ENCODE measurements at regions not wholly inside any gene's neighbourhood (a gene's known extent, or its start where the extent isn't known, plus 50 kb on each side); places are given as distances from the start of the nearest gene placed in this dataset.

GRCh38 chr3:74023395-74023794 lies 398.7 kb upstream of the PDZRN3 start:
- Mint-ChIP-seq H3K9me3 (ENCODE audit: unreplicated experiment) (no peaks in the 10 kb centered on the region), H3K4me1 (ENCODE audit: low read depth, unreplicated experiment) (no peaks in the 10 kb centered on the region), H3K4me3 (ENCODE audit: unreplicated experiment) (no peak overlapping the region), H3K27ac (ENCODE audit: unreplicated experiment) (no peak overlapping the region), H3K36me3 (ENCODE audit: insufficient read depth, unreplicated experiment) (no peaks in the 10 kb centered on the region), H3K27me3 (ENCODE audit: insufficient read depth, unreplicated experiment) (peaks cover 7% of the 10 kb centered on the region)
- Histone ChIP-seq H3K4me3 (ENCODE audit: low read depth, low read length) (no peak overlapping the region), H3K4me1 (no peaks in the 10 kb centered on the region), H3K36me3 (ENCODE audit: control insufficient read depth, insufficient read depth, low read length) (no peaks in the 10 kb centered on the region), H3K9me3 (no peaks in the 10 kb centered on the region), H3K27me3 (replicated peaks; ENCODE audit: control insufficient read depth, insufficient read depth, low read length) (no peaks in the 10 kb centered on the region)
- no TSS peak for BruUV-seq (replicated peaks)
- ChIA-PET CTCF (no interaction called here), POLR2A (no interaction called here)
- DNase-seq = no peak
- TF ChIP-seq, protein P1, sequence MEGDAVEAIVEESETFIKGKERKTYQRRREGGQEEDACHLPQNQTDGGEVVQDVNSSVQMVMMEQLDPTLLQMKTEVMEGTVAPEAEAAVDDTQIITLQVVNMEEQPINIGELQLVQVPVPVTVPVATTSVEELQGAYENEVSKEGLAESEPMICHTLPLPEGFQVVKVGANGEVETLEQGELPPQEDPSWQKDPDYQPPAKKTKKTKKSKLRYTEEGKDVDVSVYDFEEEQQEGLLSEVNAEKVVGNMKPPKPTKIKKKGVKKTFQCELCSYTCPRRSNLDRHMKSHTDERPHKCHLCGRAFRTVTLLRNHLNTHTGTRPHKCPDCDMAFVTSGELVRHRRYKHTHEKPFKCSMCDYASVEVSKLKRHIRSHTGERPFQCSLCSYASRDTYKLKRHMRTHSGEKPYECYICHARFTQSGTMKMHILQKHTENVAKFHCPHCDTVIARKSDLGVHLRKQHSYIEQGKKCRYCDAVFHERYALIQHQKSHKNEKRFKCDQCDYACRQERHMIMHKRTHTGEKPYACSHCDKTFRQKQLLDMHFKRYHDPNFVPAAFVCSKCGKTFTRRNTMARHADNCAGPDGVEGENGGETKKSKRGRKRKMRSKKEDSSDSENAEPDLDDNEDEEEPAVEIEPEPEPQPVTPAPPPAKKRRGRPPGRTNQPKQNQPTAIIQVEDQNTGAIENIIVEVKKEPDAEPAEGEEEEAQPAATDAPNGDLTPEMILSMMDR (IDR thresholded peaks at IDR 0.05; ENCODE audit: insufficient read depth in 1 of 2, low read depth in 1 of 2, low read length in 1 of 2, severe bottlenecking in 1 of 2, unreplicated experiment in 1 of 2) = no peak
- intact Hi-C loops (cut with micrococcal nuclease; ENCODE audit: unreplicated experiment) = no loop called here

DNA sequence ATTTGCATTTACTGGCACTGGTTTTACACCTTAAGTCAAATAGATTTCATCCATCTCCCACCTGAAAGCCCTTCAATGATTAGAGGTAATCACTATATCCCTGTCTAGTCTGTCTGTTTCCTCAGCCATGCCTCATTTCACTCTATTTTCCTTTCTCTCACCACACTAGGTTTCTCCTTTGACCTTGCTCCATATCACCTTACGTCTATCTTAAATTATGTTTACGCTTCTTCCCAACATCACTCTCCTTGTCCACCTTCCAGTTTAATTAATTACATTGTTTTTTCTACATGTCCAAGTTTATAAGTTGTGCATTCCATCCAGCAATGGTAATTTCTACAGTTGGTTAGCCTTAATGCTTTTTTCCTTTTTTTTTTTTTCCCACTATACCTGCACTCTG lies 396.7 kb upstream of the PDZRN3 start:
- CTCF ChIA-PET = no interaction called here
- intact Hi-C loops (cut with micrococcal nuclease; ENCODE audit: unreplicated experiment) = no loop called here
- no peak overlapping the region for H3K4me3 ChIP-seq (ENCODE audit: low read depth, low read length)
- H3K27me3 ChIP-seq (replicated peaks; ENCODE audit: control insufficient read depth, insufficient read depth, low read length) = no peaks in the 10 kb centered on the region
- TF ChIP-seq, protein P1 (IDR thresholded peaks at IDR 0.05; ENCODE audit: insufficient read depth in 1 of 2, low read depth in 1 of 2, low read length in 1 of 2, severe bottlenecking in 1 of 2, unreplicated experiment in 1 of 2) = no peak
- H3K9me3 ChIP-seq = no peaks in the 10 kb centered on the region
- H3K27me3 Mint-ChIP-seq (ENCODE audit: insufficient read depth, unreplicated experiment) = peaks cover 7% of the 10 kb centered on the region
- no peak overlapping the region for H3K4me3 Mint-ChIP-seq (ENCODE audit: unreplicated experiment)
- no peak overlapping the region for H3K27ac Mint-ChIP-seq (ENCODE audit: unreplicated experiment)
- DNase-seq = no peak
- BruUV-seq (replicated peaks) = no TSS peak
- no peaks in the 10 kb centered on the region for H3K36me3 ChIP-seq (ENCODE audit: control insufficient read depth, insufficient read depth, low read length)
- no peaks in the 10 kb centered on the region for H3K4me1 ChIP-seq
- POLR2A ChIA-PET = no interaction called here
- no peaks in the 10 kb centered on the region for H3K4me1 Mint-ChIP-seq (ENCODE audit: low read depth, unreplicated experiment)
- no peaks in the 10 kb centered on the region for H3K36me3 Mint-ChIP-seq (ENCODE audit: insufficient read depth, unreplicated experiment)
- H3K9me3 Mint-ChIP-seq (ENCODE audit: unreplicated experiment) = no peaks in the 10 kb centered on the region

DNA sequence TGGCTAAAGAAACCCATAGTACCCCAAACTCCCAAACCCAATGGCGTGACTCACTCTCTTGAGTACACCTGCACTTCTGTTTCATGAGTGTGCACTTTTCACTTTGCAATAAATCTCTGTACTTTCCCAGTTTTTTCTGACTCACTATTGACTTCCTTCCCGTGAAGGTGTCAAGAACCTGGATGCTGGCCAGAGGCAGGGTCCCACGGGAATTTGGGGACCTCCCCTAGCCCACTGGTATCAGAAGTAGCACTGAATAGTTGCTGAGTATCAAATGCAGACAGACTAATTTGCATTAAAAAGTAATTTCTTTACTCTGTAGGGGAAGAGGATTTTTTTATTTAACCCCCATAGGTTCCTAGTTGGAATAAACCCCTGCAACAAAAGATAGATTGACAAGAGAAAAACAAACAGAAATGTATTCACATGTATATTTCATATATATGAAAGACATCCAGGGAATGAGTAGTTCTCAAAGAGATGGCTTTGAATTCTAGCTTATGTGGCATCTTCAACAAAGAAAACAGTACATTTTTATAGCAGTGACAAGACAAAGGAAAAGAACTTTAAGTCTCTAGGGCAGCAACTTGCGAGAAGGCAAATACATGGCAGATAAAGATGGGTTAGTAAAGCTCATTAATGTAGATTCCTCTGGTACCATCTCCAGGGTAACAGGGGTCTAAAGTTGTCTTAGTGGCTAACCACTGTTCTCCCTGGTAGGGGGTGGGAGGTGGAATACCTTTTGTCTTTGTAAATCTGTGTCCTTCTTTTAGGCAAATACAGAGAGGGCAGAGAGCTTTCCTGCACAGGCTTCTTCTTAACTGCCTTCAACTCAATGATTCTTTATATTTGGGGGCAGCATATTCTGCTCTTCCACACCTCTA lies 385.5 kb upstream of the PDZRN3 start:
- Mint-ChIP-seq H3K27me3 (ENCODE audit: insufficient read depth, unreplicated experiment) (no peaks in the 10 kb centered on the region), H3K36me3 (ENCODE audit: insufficient read depth, unreplicated experiment) (no peaks in the 10 kb centered on the region), H3K4me3 (ENCODE audit: unreplicated experiment) (no peak overlapping the region), H3K4me1 (ENCODE audit: low read depth, unreplicated experiment) (no peaks in the 10 kb centered on the region), H3K27ac (ENCODE audit: unreplicated experiment) (no peak overlapping the region), H3K9me3 (ENCODE audit: unreplicated experiment) (no peaks in the 10 kb centered on the region)
- intact Hi-C loops (cut with micrococcal nuclease; ENCODE audit: unreplicated experiment) = no loop called here
- BruUV-seq (replicated peaks) = no TSS peak
- Histone ChIP-seq H3K36me3 (ENCODE audit: control insufficient read depth, insufficient read depth, low read length) (no peaks in the 10 kb centered on the region), H3K4me1 (no peaks in the 10 kb centered on the region), H3K9me3 (no peaks in the 10 kb centered on the region), H3K4me3 (ENCODE audit: low read depth, low read length) (no peak overlapping the region), H3K27me3 (replicated peaks; ENCODE audit: control insufficient read depth, insufficient read depth, low read length) (no peaks in the 10 kb centered on the region)
- ChIA-PET POLR2A (no interaction called here), CTCF (no interaction called here)
- DNase-seq = no peak
- TF ChIP-seq, protein P1 (IDR thresholded peaks at IDR 0.05; ENCODE audit: insufficient read depth in 1 of 2, low read depth in 1 of 2, low read length in 1 of 2, severe bottlenecking in 1 of 2, unreplicated experiment in 1 of 2) = no peak

Measured in Caco-2 (cell line).